H1 (cell line): ENCODE measurements at regions not wholly inside any gene's neighbourhood (a gene's known extent, or its start where the extent isn't known, plus 50 kb on each side); places are given as distances from the start of the nearest gene placed in this dataset.

Source experiments
- CTCF ChIA-PET: fragments of 300-600 bp; sonication (Branson Sonifier 250); formaldehyde crosslinking; loops from one replicate; lab custom pipeline; 2021; ENCODE audit not compliant: partially characterized antibody; lab: Charles Lee
- POLR2A ChIA-PET: fragments of 300-600 bp; sonication (Branson Sonifier 250); formaldehyde crosslinking; loops from one replicate; lab custom pipeline; 2021; ENCODE audit warnings: inconsistent platforms; ENCODE audit not compliant: partially characterized antibody; lab: Charles Lee
- DNase-seq, 2 experiments: peaks; one replicate each; pipeline versions ENCODE4 v3.0.0 to v3.0.0-alpha.2; 2010 to 2022; ENCODE audit warnings: low spot score in 2 of 2, low read depth in 1 of 2, mixed read lengths in 1 of 2
- FAIRE-seq: peaks from 2 replicates; lab custom pipeline; 2011; peaks lifted over from hg19 to GRCh38; lab: Jason Lieb, UNC
- H2AFZ ChIP-seq: 2 replicates; pipeline ENCODE4 v1.8.1; 2012; ENCODE audit warnings: low read length, inconsistent platforms
- H2AK5ac ChIP-seq: 2 replicates; pipeline ENCODE4 v1.6.1; 2013; ENCODE audit warnings: low read depth, low read length
- H2BK120ac ChIP-seq: replicated peaks from 2 replicates; pipeline ENCODE3; 2013; ENCODE audit warnings: low read depth, low read length, inconsistent platforms
- H2BK12ac ChIP-seq: 2 replicates; pipeline ENCODE4 v1.6.1; 2013; ENCODE audit warnings: low read depth, low read length
- H2BK15ac ChIP-seq: 2 replicates; pipeline ENCODE4 v1.6.1; 2013; ENCODE audit warnings: low read length
- H2BK20ac ChIP-seq: 2 replicates; pipeline ENCODE4 v1.6.1; 2013; ENCODE audit warnings: low read length
- H2BK5ac ChIP-seq: 2 replicates; pipeline ENCODE4 v1.6.1; 2013; ENCODE audit warnings: low read depth, low read length
- H3K14ac ChIP-seq: 2 replicates; pipeline ENCODE4 v1.6.1; 2013; ENCODE audit warnings: inconsistent platforms; ENCODE audit not compliant: insufficient read length
- H3K18ac ChIP-seq: 2 replicates; pipeline ENCODE4 v1.6.1; 2013; ENCODE audit warnings: low read length; ENCODE audit errors: extremely low read depth
- H3K23ac ChIP-seq: 2 replicates; pipeline ENCODE4 v1.6.1; 2013; ENCODE audit warnings: inconsistent platforms; ENCODE audit not compliant: insufficient read length
- H3K23me2 ChIP-seq: 2 replicates; pipeline ENCODE4 v1.6.1; 2013; ENCODE audit warnings: low read depth, low read length
- H3K27ac ChIP-seq: 2 replicates; pipeline ENCODE4 v1.6.1; 2011; ENCODE audit warnings: low read depth, low read length, inconsistent platforms
- H3K27me3 ChIP-seq, 4 experiments: replicated peaks in 1 of 4; 1 replicate in 1 of 4; 2 replicates in 3 of 4; pipeline versions ENCODE4 v1.6.1 to v1.8.1; 2011 to 2013; ENCODE audit warnings: low read length in 3 of 4, mild to moderate bottlenecking in 3 of 4, inconsistent platforms in 2 of 4, mixed read lengths in 2 of 4, moderate library complexity in 1 of 4; ENCODE audit not compliant: control insufficient read depth in 3 of 4, insufficient read depth in 3 of 4; ENCODE audit errors: extremely low read depth in 1 of 4
- H3K36me3 ChIP-seq, 4 experiments: 2 replicates each; pipeline versions ENCODE4 v1.6.1 to v1.8.1; 2011 to 2013; ENCODE audit warnings: mild to moderate bottlenecking in 4 of 4, low read length in 3 of 4, moderate library complexity in 2 of 4, control low read depth in 1 of 4, inconsistent platforms in 1 of 4; ENCODE audit not compliant: insufficient read depth in 4 of 4, control insufficient read depth in 2 of 4
- H3K4ac ChIP-seq: replicated peaks from 2 replicates; pipeline ENCODE3; 2013; ENCODE audit warnings: low read length, low read depth, mixed read lengths, inconsistent platforms; ENCODE audit not compliant: insufficient read length
- H3K4me1 ChIP-seq, 4 experiments: replicated peaks in 1 of 4; 1 replicate in 1 of 4; 2 replicates in 3 of 4; pipeline versions ENCODE4 v1.6.1 to v1.8.1; 2011 to 2013; ENCODE audit warnings: low read length in 3 of 4, inconsistent platforms in 2 of 4, mixed read lengths in 1 of 4; ENCODE audit not compliant: insufficient read depth in 4 of 4, control insufficient read depth in 3 of 4
- H3K4me2 ChIP-seq, 2 experiments: 2 replicates each; pipeline versions ENCODE4 v1.6.1 to v1.8.1; 2011 to 2013; ENCODE audit warnings: low read depth in 2 of 2, low read length in 2 of 2, control low read depth in 1 of 2, inconsistent platforms in 1 of 2, mild to moderate bottlenecking in 1 of 2; ENCODE audit not compliant: insufficient read depth in 1 of 2
- H3K4me3 ChIP-seq, 4 experiments: fragments of 200-600, 300-600 bp in 1 of 4; sonication (generic), shearing (Covaris generic), sonication (Bioruptor Twin) in 1 of 4; 2 replicates each; pipeline versions ENCODE4 v1.5.1 to v1.8.1; 2011 to 2016; ENCODE audit warnings: low read length in 4 of 4, low read depth in 3 of 4, control low read depth in 2 of 4, inconsistent platforms in 2 of 4, mild to moderate bottlenecking in 2 of 4, mixed read lengths in 1 of 4, moderate library complexity in 1 of 4; ENCODE audit not compliant: insufficient read depth in 2 of 4; ENCODE audit errors: extremely low read depth in 1 of 4
- H3K56ac ChIP-seq: replicated peaks from 2 replicates; pipeline ENCODE3; 2013; ENCODE audit warnings: low read depth, mild to moderate bottlenecking, mixed read lengths, low read length, inconsistent platforms; ENCODE audit not compliant: insufficient read length
- H3K79me1 ChIP-seq: 2 replicates; pipeline ENCODE4 v1.6.1; 2013; ENCODE audit warnings: low read depth, low read length, control low read depth
- H3K79me2 ChIP-seq, 2 experiments: 2 replicates each; pipeline versions ENCODE4 v1.6.1 to v1.8.1; 2012 to 2013; ENCODE audit warnings: low read length in 2 of 2, mild to moderate bottlenecking in 2 of 2, inconsistent platforms in 1 of 2; ENCODE audit not compliant: insufficient read depth in 2 of 2, control insufficient read depth in 1 of 2
- H3K9ac ChIP-seq, 4 experiments: replicated peaks in 1 of 4; 1 replicate in 1 of 4; 2 replicates in 3 of 4; pipeline versions ENCODE4 v1.6.1 to v1.8.1; 2011 to 2013; ENCODE audit warnings: low read depth in 3 of 4, low read length in 3 of 4, control low read depth in 2 of 4, mild to moderate bottlenecking in 2 of 4, moderate library complexity in 2 of 4, inconsistent platforms in 1 of 4; ENCODE audit errors: extremely low read depth in 1 of 4
- H3K9me3 ChIP-seq, 2 experiments: 2 replicates each; pipeline versions ENCODE4 v1.6.1 to v1.8.1; 2012 to 2013; ENCODE audit warnings: mild to moderate bottlenecking in 2 of 2, moderate library complexity in 2 of 2, control low read depth in 1 of 2, inconsistent platforms in 1 of 2, low read depth in 1 of 2, low read length in 1 of 2, mixed read lengths in 1 of 2; ENCODE audit not compliant: insufficient read depth in 2 of 2
- H4K20me1 ChIP-seq, 2 experiments: replicated peaks in 1 of 2; 2 replicates each; pipeline versions ENCODE3 to v1.8.1; 2011 to 2013; ENCODE audit warnings: inconsistent platforms in 2 of 2, low read length in 2 of 2, mild to moderate bottlenecking in 1 of 2; ENCODE audit not compliant: insufficient read depth in 2 of 2, control insufficient read depth in 1 of 2
- H4K5ac ChIP-seq: 2 replicates; pipeline ENCODE4 v1.6.1; 2013; ENCODE audit warnings: low read length, low read depth, mixed read lengths, inconsistent platforms; ENCODE audit not compliant: insufficient read length
- H4K8ac ChIP-seq: 2 replicates; pipeline ENCODE4 v1.8.0; 2013; ENCODE audit warnings: mild to moderate bottlenecking, moderate library complexity, low read length, inconsistent platforms; ENCODE audit not compliant: insufficient read depth; ENCODE audit errors: extremely low read depth
- H4K91ac ChIP-seq: replicated peaks from 2 replicates; pipeline ENCODE3; 2013; ENCODE audit warnings: low read length, mixed read lengths, inconsistent platforms; ENCODE audit not compliant: insufficient read length
- BCL11A ChIP-seq, 2 experiments: IDR thresholded peaks; one replicate each; pipeline ENCODE4 v1.6.1; 2011; ENCODE audit warnings: low read depth in 2 of 2, low read length in 2 of 2, mild to moderate bottlenecking in 2 of 2
- BRCA1 ChIP-seq: IDR thresholded peaks from 2 replicates; pipeline ENCODE4 v1.6.1; 2012; ENCODE audit warnings: low read depth, low read length, improper control_type of control experiment
- CBX8 ChIP-seq: fragments of 300-800, 300-1000 bp; sonication (generic); IDR thresholded peaks from 2 replicates; pipeline ENCODE4 v1.7.1; 2016; ENCODE audit warnings: low read depth, low read length, borderline replicate concordance
- CHD1 ChIP-seq: IDR thresholded peaks from 2 replicates; pipeline ENCODE4 v1.6.1; 2012; ENCODE audit warnings: low read depth, low read length, improper control_type of control experiment
- FOSL1 ChIP-seq: IDR thresholded peaks from 2 replicates; pipeline ENCODE4 v1.6.1; 2011; ENCODE audit warnings: mild to moderate bottlenecking, low read depth, low read length, moderate library complexity; ENCODE audit not compliant: insufficient read depth
- HDAC2 ChIP-seq, 2 experiments: fragments of 300-600 bp in 1 of 2; sonication (generic) in 1 of 2; IDR thresholded peaks; 2 replicates each; pipeline ENCODE4 v1.6.1; 2011 to 2012; ENCODE audit warnings: low read depth in 2 of 2, low read length in 2 of 2, mild to moderate bottlenecking in 2 of 2, moderate library complexity in 2 of 2, borderline replicate concordance in 1 of 2, inconsistent platforms in 1 of 2
- KDM1A ChIP-seq: fragments of 200-600, 300-600 bp; sonication (generic); IDR thresholded peaks from 2 replicates; pipeline ENCODE4 v1.7.1; 2016; ENCODE audit warnings: mild to moderate bottlenecking, low read length, borderline replicate concordance
- KDM4A ChIP-seq: IDR thresholded peaks from one replicate; pipeline ENCODE4 v1.7.1; 2012; ENCODE audit warnings: low read depth, mild to moderate bottlenecking, moderate library complexity, low read length, inconsistent platforms; ENCODE audit not compliant: severe bottlenecking
- MAFK ChIP-seq: IDR thresholded peaks from 2 replicates; pipeline ENCODE4 v1.6.1; 2012; ENCODE audit warnings: low read depth, mild to moderate bottlenecking, improper control_type of control experiment, low read length
- RAD21 ChIP-seq, 2 experiments: IDR thresholded peaks in 1 of 2; conservative IDR thresholded peaks in 1 of 2; 2 replicates each; pipeline ENCODE4 v1.6.1; 2011; ENCODE audit warnings: low read depth in 2 of 2, low read length in 2 of 2, improper control_type of control experiment in 1 of 2, inconsistent platforms in 1 of 2, mild to moderate bottlenecking in 1 of 2, moderate library complexity in 1 of 2
- SP1 ChIP-seq: IDR thresholded peaks from 2 replicates; pipeline ENCODE4 v1.6.1; 2011; ENCODE audit warnings: low read depth, low read length
- WGBS, 2 experiments: shearing (Covaris generic) in 1 of 2; methylation state at CpG; one replicate each; pipeline versions ENCODE4 v1.1.6 to v1.1.7; 2013 to 2015; ENCODE audit warnings: low lambda C conversion rate in 2 of 2, mixed read lengths in 2 of 2, inconsistent platforms in 1 of 2, low coverage in 1 of 2, missing lambda C conversion rate in 1 of 2; ENCODE audit not compliant: insufficient replicate concordance in 2 of 2, insufficient coverage in 1 of 2, insufficient read length in 1 of 2; ENCODE audit errors: extremely low coverage in 1 of 2, missing lambda C conversion rate in 1 of 2; 5-methylcytosine and 5-hydroxymethylcytosine counted together
- TF ChIP-seq, protein P1 (sequence below), 3 experiments: IDR thresholded peaks; 1 replicate in 2 of 3; 2 replicates in 1 of 3; pipeline versions ENCODE4 v1.5.1 to v1.6.1; 2011; ENCODE audit warnings: low read length in 3 of 3, mild to moderate bottlenecking in 3 of 3, inconsistent platforms in 2 of 3, low read depth in 1 of 3, moderate library complexity in 1 of 3; ENCODE audit not compliant: insufficient read depth in 1 of 3; ENCODE audit errors: control extremely low read depth in 1 of 3

DNA sequence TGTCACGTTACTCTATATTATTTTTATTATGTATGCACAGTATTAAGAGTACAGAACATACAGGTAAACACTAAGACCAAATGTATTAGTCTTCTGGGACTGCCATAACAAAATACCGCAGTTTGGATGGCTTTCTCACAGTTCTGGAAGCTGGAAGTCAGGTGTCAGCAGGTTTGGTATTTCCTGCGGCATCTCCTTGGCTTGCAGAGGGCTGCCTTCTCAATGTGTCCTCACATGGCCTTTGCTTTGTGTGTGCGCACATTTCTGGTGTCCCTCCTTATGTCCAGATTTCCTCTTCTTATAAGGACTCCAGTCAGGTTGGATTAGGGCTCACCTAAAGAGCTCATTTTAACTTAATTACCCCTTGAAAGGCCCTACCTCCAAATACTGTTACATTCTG, 53.8 kb upstream of the CPOX start:
- no peaks in the 10 kb centered on the region for H3K9me3 ChIP-seq
- H3K27ac ChIP-seq, result no peak overlapping the region
- H3K79me2 ChIP-seq, result no peaks in the 10 kb centered on the region
- H2BK12ac ChIP-seq, result no peak overlapping the region
- H3K4ac ChIP-seq, result no peak overlapping the region
- H2AFZ ChIP-seq, result no peak overlapping the region
- no peak overlapping the region for H3K56ac ChIP-seq
- H4K20me1 ChIP-seq, result no peaks in the 10 kb centered on the region
- H2BK120ac ChIP-seq, result no peak overlapping the region
- no peak overlapping the region for H2AK5ac ChIP-seq
- H3K14ac ChIP-seq, result no peak overlapping the region
- no peaks in the 10 kb centered on the region for H3K36me3 ChIP-seq
- no peak overlapping the region for H3K18ac ChIP-seq
- no peak overlapping the region for H2BK5ac ChIP-seq
- no peak overlapping the region for H3K23ac ChIP-seq
- no peak for FAIRE-seq
- no peaks in the 10 kb centered on the region for H3K79me1 ChIP-seq
- H2BK15ac ChIP-seq, result no peak overlapping the region
- POLR2A ChIA-PET, result no interaction called here
- no peak overlapping the region for H4K5ac ChIP-seq
- peaks cover 0 to 3% (median 0%) of the 10 kb centered on the region in 4 experiments; a peak in 2 of 7 replicates for H3K4me1 ChIP-seq
- CTCF ChIA-PET, result interaction anchor here (2.1 kb wide), 1 partner anchor 10 kb away, joined by 8 read pairs; no protein-coding TSS in a partner anchor
- no peak overlapping the region for H4K8ac ChIP-seq
- H4K91ac ChIP-seq, result no peak overlapping the region
- H3K9ac ChIP-seq, result no peak overlapping the region
- H3K4me2 ChIP-seq, result no peak overlapping the region
- H3K23me2 ChIP-seq, result no peaks in the 10 kb centered on the region
- H3K27me3 ChIP-seq, result no peaks in the 10 kb centered on the region
- no peak overlapping the region for H3K4me3 ChIP-seq
- WGBS, 2 experiments, result 85% methylated on average over 4 of the region's 4 CpGs; no CpG with 5 or more reads in 1 of the 2 experiments
- DNase-seq, result no peak
- no peak overlapping the region for H2BK20ac ChIP-seq
- TF ChIP-seq BRCA1 (no peak), SP1 (no peak), KDM1A (no peak), MAFK (no peak), KDM4A (no peak), CBX8 (no peak), HDAC2 (IDR thresholded peaks at IDR 0.05; ENCODE audit: borderline replicate concordance in 1 of 2, low read depth in 2 of 2, low read length in 2 of 2) (no peak), RAD21 (IDR thresholded peaks at IDR 0.05 in 1 of 2, conservative IDR thresholded peaks at IDR 0.05 in 1 of 2; ENCODE audit: low read depth in 2 of 2, low read length in 2 of 2) (no peak), FOSL1 (no peak), CHD1 (no peak), BCL11A (IDR thresholded peaks at IDR 0.05; ENCODE audit: low read depth in 2 of 2, low read length in 2 of 2) (no peak)
- TF ChIP-seq, protein P1, sequence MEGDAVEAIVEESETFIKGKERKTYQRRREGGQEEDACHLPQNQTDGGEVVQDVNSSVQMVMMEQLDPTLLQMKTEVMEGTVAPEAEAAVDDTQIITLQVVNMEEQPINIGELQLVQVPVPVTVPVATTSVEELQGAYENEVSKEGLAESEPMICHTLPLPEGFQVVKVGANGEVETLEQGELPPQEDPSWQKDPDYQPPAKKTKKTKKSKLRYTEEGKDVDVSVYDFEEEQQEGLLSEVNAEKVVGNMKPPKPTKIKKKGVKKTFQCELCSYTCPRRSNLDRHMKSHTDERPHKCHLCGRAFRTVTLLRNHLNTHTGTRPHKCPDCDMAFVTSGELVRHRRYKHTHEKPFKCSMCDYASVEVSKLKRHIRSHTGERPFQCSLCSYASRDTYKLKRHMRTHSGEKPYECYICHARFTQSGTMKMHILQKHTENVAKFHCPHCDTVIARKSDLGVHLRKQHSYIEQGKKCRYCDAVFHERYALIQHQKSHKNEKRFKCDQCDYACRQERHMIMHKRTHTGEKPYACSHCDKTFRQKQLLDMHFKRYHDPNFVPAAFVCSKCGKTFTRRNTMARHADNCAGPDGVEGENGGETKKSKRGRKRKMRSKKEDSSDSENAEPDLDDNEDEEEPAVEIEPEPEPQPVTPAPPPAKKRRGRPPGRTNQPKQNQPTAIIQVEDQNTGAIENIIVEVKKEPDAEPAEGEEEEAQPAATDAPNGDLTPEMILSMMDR (IDR thresholded peaks at IDR 0.05; ENCODE audit: control extremely low read depth in 1 of 3, insufficient read depth in 1 of 3, low read depth in 1 of 3, low read length in 3 of 3), result no peak
